ENCODE measurements at regions not wholly inside any gene's neighbourhood (a gene's known extent, or its start where the extent isn't known, plus 50 kb on each side); places are given as distances from the start of the nearest gene placed in this dataset.

GRCh38 chr14:21985081-21985480 lies 311.5 kb upstream of the OR4E1 start:
- Histone ChIP-seq H3K4me2 (ENCODE audit: low read length) (no peak overlapping the region), H2AFZ (ENCODE audit: low read length) (no peak overlapping the region), H3K4me1 (ENCODE audit: insufficient read depth, low read length) (no peaks in the 10 kb centered on the region; the same call in 1 of the 2 replicates), H3K27ac (ENCODE audit: low read length) (no peak overlapping the region), H4K20me1 (ENCODE audit: low read length) (no peaks in the 10 kb centered on the region), H3K79me2 (ENCODE audit: low read length) (no peaks in the 10 kb centered on the region), H3K4me3 (ENCODE audit: low read length) (no peak overlapping the region), H3K9me3 (ENCODE audit: low read length) (no peaks in the 10 kb centered on the region), H3K9ac (ENCODE audit: low read length) (no peak overlapping the region), H3F3A (ENCODE audit: low read length, unreplicated experiment) (no peaks in the 10 kb centered on the region), H3K36me3 (ENCODE audit: low read depth, low read length) (no peaks in the 10 kb centered on the region), H3K27me3 (ENCODE audit: low read length) (peaks cover 12% of the 10 kb centered on the region), H3K9me2 (replicated peaks; ENCODE audit: low read length) (no peaks in the 10 kb centered on the region)
- intact Hi-C loops (cut with micrococcal nuclease) = no loop called here
- ChIA-PET CTCF (no interaction called here), POLR2A (ENCODE audit: unreplicated experiment) (no interaction called here)
- ATAC-seq (peak; percentile 37), DNase-seq (peak; percentile 55)
- no TSS peak for BruUV-seq (replicated peaks)
- TF ChIP-seq CTCF (conservative IDR thresholded peaks at IDR 0.05; ENCODE audit: low read depth, low read length) = no peak
- no peak for TF ChIP-seq EZH2 (IDR thresholded peaks at IDR 0.05; ENCODE audit: low read length, unreplicated experiment)
- TF ChIP-seq EZH2phosphoT487 (IDR thresholded peaks at IDR 0.05; ENCODE audit: borderline replicate concordance, low read length) = no peak

GRCh38 chr14:21978999-21979314 lies 305.3 kb upstream of the OR4E1 start:
- CTCF ChIA-PET = interaction anchor here (1.0 kb wide), 1 partner anchor 122 kb away, joined by 4 read pairs; no protein-coding TSS in a partner anchor
- no peak overlapping the region for H3K27ac ChIP-seq (ENCODE audit: low read length)
- intact Hi-C loops (cut with micrococcal nuclease) = no loop called here
- H3K4me1 ChIP-seq (ENCODE audit: insufficient read depth, low read length) = no peaks in the 10 kb centered on the region
- H3K9ac ChIP-seq (ENCODE audit: low read length) = no peak overlapping the region
- no peaks in the 10 kb centered on the region for H4K20me1 ChIP-seq (ENCODE audit: low read length)
- no peak overlapping the region for H2AFZ ChIP-seq (ENCODE audit: low read length)
- no peaks in the 10 kb centered on the region for H3K79me2 ChIP-seq (ENCODE audit: low read length)
- no peak overlapping the region for H3K4me2 ChIP-seq (ENCODE audit: low read length)
- TF ChIP-seq EZH2 (IDR thresholded peaks at IDR 0.05; ENCODE audit: low read length, unreplicated experiment) (no peak), CTCF (conservative IDR thresholded peaks at IDR 0.05; ENCODE audit: low read depth, low read length) (no peak), EZH2phosphoT487 (IDR thresholded peaks at IDR 0.05; ENCODE audit: borderline replicate concordance, low read length) (no peak)
- POLR2A ChIA-PET (ENCODE audit: unreplicated experiment) = no interaction called here
- no peaks in the 10 kb centered on the region for H3F3A ChIP-seq (ENCODE audit: low read length, unreplicated experiment)
- H3K9me2 ChIP-seq (replicated peaks; ENCODE audit: low read length) = no peaks in the 10 kb centered on the region
- no peak for ATAC-seq
- peaks cover 31% of the 10 kb centered on the region for H3K27me3 ChIP-seq (ENCODE audit: low read length)
- H3K9me3 ChIP-seq (ENCODE audit: low read length) = no peaks in the 10 kb centered on the region
- BruUV-seq (replicated peaks) = no TSS peak
- DNase-seq = no peak
- no peaks in the 10 kb centered on the region for H3K36me3 ChIP-seq (ENCODE audit: low read depth, low read length)
- no peak overlapping the region for H3K4me3 ChIP-seq (ENCODE audit: low read length)

GRCh38 chr14:21978184-21978998 lies 304.8 kb upstream of the OR4E1 start:
- H3F3A ChIP-seq (ENCODE audit: low read length, unreplicated experiment) = no peaks in the 10 kb centered on the region
- H3K79me2 ChIP-seq (ENCODE audit: low read length) = no peaks in the 10 kb centered on the region
- no peaks in the 10 kb centered on the region for H3K4me1 ChIP-seq (ENCODE audit: insufficient read depth, low read length)
- no peaks in the 10 kb centered on the region for H4K20me1 ChIP-seq (ENCODE audit: low read length)
- peak; percentile 62 for DNase-seq
- ChIA-PET CTCF (interaction anchor here (0.6 to 1.1 kb wide), 4 partner anchors 10 to 497 kb away, joined by 3 to 5 read pairs (median 4); no protein-coding TSS in a partner anchor), POLR2A (ENCODE audit: unreplicated experiment) (no interaction called here)
- H3K4me2 ChIP-seq (ENCODE audit: low read length) = no peak overlapping the region
- intact Hi-C loops (cut with micrococcal nuclease) = no loop called here
- no peaks in the 10 kb centered on the region for H3K9me2 ChIP-seq (replicated peaks; ENCODE audit: low read length)
- no peaks in the 10 kb centered on the region for H3K36me3 ChIP-seq (ENCODE audit: low read depth, low read length)
- no peaks in the 10 kb centered on the region for H3K9me3 ChIP-seq (ENCODE audit: low read length)
- no peak for ATAC-seq
- H3K27ac ChIP-seq (ENCODE audit: low read length) = no peak overlapping the region
- BruUV-seq (replicated peaks) = no TSS peak
- peak; percentile 90 for TF ChIP-seq CTCF (conservative IDR thresholded peaks at IDR 0.05; ENCODE audit: low read depth, low read length)
- TF ChIP-seq EZH2 (IDR thresholded peaks at IDR 0.05; ENCODE audit: low read length, unreplicated experiment) = no peak
- no peak overlapping the region for H3K4me3 ChIP-seq (ENCODE audit: low read length)
- H3K27me3 ChIP-seq (ENCODE audit: low read length) = peaks cover 29% of the 10 kb centered on the region
- H3K9ac ChIP-seq (ENCODE audit: low read length) = no peak overlapping the region
- H2AFZ ChIP-seq (ENCODE audit: low read length) = no peak overlapping the region
